ENCODE measurements at regions not wholly inside any gene's neighbourhood (a gene's known extent, or its start where the extent isn't known, plus 50 kb on each side); places are given as distances from the start of the nearest gene placed in this dataset.

- DNase-seq (ENCODE audit: low read depth) = no peak
- in situ Hi-C loops (cut with HindIII; ENCODE audit: low sequenced_read_pairs) = no loop called here
- TF ChIP-seq CTCF (IDR thresholded peaks at IDR 0.05; ENCODE audit: low read depth, low read length, missing control alignments) = no peak
- no peak overlapping the region for H3K4me3 ChIP-seq (ENCODE audit: low read depth, low read length)
These were observed 73.0 kb upstream of the RAI14 start for GRCh38 chr5:34583167-34583566.

GRCh38 chr5:34584165-34584564 lies 72.0 kb upstream of the RAI14 start:
- in situ Hi-C loops (cut with HindIII; ENCODE audit: low sequenced_read_pairs) = no loop called here
- H3K4me3 ChIP-seq (ENCODE audit: low read depth, low read length) = no peak overlapping the region
- DNase-seq (ENCODE audit: low read depth) = no peak
- no peak for TF ChIP-seq CTCF (IDR thresholded peaks at IDR 0.05; ENCODE audit: low read depth, low read length, missing control alignments)

- in situ Hi-C loops (cut with HindIII; ENCODE audit: low sequenced_read_pairs) = no loop called here
- H3K4me3 ChIP-seq (ENCODE audit: low read depth, low read length) = no peak overlapping the region
- no peak for TF ChIP-seq CTCF (IDR thresholded peaks at IDR 0.05; ENCODE audit: low read depth, low read length, missing control alignments)
- no peak for DNase-seq (ENCODE audit: low read depth)
These were observed 70.5 kb upstream of the RAI14 start for GRCh38 chr5:34585601-34586104.

- in situ Hi-C loops (cut with HindIII; ENCODE audit: low sequenced_read_pairs) = no loop called here
- no peak overlapping the region for H3K4me3 ChIP-seq (ENCODE audit: low read depth, low read length)
- no peak for TF ChIP-seq CTCF (IDR thresholded peaks at IDR 0.05; ENCODE audit: low read depth, low read length, missing control alignments)
- DNase-seq (ENCODE audit: low read depth) = no peak
These were observed 69.8 kb upstream of the RAI14 start for GRCh38 chr5:34586117-34586885.

GRCh38 chr5:34587355-34588241 lies 68.5 kb upstream of the RAI14 start:
- in situ Hi-C loops (cut with HindIII; ENCODE audit: low sequenced_read_pairs) = no loop called here
- no peak for TF ChIP-seq CTCF (IDR thresholded peaks at IDR 0.05; ENCODE audit: low read depth, low read length, missing control alignments)
- DNase-seq (ENCODE audit: low read depth) = no peak
- no peak overlapping the region for H3K4me3 ChIP-seq (ENCODE audit: low read depth, low read length)

GRCh38 chr5:34589832-34590231 lies 66.3 kb upstream of the RAI14 start:
- no peak for DNase-seq (ENCODE audit: low read depth)
- TF ChIP-seq CTCF (IDR thresholded peaks at IDR 0.05; ENCODE audit: low read depth, low read length, missing control alignments) = no peak
- in situ Hi-C loops (cut with HindIII; ENCODE audit: low sequenced_read_pairs) = no loop called here
- no peak overlapping the region for H3K4me3 ChIP-seq (ENCODE audit: low read depth, low read length)
